NCI-H446 (cell line): ENCODE measurements at regions not wholly inside any gene's neighbourhood (a gene's known extent, or its start where the extent isn't known, plus 50 kb on each side); places are given as distances from the start of the nearest gene placed in this dataset.

Experiments used
- DNase-seq, 2 experiments: peaks; one replicate each; lab custom pipeline; 2025; lab: John Stamatoyannopoulos, UW

DNA sequence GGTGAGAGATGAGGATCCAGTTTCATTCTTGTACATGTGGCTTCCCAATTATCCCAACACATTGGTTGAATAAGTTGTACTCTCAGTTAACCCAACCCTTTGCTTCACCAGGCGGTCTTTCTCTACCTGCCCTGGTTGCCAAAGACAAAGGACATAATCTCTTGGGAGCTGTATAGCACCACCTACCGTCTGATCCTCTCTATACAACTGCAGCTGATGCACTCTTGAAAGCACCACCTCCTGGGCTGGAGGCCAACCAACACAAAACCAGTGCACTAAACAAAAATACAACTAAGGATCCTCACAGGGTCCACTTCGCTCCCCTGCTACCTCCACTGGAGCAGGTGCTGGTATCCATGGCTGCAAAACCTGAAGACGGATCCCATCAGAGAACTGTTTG lies 473.6 kb upstream of the NRXN1 start:
- DNase-seq, result no peak

DNA sequence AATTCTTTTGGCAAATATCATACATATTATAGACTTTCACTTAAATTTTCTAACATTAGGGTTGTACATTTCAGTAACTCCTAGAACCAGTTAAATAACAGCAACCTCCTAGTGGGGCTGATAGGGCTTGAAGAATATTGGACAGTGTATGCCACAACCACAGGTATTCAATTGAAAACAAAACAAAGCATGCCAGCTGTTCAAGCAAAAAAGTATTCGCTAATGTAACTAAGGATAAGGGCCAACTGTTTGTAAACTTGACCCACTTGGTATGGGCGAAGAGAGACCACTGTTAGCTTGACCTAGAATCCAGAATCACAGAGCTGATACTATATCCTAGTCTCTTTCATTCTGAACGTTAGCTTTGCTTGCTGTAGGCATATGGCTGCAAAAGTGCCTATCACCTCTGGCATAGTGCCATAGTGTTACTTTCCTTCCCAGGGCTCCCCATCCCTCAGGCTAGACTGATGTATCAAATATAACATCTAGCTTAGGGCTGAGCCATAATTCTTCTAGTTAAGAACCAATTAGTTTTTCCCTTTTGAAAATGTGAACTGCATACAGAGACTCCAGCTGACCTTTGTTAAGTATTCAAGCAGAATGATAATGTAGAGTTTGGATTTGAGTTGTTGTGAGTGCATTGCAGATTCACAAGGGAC lies 458.8 kb upstream of the NRXN1 start:
- DNase-seq, result peak in 1 of 2 experiments; percentile 34

DNA sequence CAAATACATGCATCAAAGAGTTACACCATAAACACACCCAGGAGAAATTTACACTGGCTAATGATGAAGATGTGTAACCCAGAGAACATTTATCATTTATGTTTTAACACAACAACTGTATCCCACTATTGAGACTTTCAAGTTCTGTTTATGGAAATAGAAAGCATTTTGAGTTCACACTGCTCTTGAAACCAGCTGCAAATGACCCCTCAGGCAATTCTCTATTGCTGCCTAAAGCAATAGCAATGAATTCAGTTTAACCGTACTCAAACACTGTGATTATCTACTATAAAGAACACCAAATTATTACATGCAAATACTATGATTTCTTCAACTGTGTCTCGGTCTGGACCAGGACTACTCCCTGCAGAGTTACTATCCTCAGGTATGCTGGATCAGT lies 452.7 kb upstream of the NRXN1 start:
- DNase-seq, result no peak

DNA sequence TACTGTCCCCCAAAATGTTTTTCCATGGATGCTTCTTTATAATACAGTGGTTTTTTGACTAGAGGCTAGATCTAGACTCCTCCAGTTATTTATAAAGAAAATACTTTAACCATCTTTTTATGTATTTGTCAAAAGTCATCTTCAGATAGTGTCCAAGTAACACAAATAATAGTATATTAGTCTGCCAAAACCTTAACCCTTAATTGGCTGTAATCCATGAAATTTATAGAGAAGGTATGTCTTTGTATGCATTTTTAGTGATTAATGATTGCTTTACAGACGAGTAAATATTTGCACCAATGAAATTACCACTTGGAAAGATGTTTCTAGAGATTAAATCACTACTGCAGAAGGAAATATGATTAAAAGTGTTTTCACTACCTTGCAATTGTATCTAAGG lies 451.8 kb upstream of the NRXN1 start:
- no peak for DNase-seq

DNA sequence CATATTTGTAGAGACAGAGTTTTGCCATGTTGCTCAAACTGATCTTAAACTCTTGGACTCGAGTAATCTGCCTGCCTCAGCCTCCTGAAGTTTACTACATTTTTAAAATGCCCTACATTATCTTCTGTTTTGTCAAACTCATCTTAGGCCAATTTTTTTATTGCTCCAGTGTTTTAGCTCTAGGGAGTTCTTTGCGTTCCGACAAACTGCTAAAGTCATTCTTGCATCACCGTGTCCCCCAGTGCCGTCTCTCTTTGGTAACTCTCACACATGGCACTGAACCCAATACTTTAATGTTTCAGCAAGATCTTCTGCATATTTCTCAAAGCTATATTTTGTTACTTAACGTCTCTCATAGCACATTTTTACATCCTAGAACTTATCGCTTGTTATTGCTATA lies 440.9 kb upstream of the NRXN1 start:
- no peak for DNase-seq

DNA sequence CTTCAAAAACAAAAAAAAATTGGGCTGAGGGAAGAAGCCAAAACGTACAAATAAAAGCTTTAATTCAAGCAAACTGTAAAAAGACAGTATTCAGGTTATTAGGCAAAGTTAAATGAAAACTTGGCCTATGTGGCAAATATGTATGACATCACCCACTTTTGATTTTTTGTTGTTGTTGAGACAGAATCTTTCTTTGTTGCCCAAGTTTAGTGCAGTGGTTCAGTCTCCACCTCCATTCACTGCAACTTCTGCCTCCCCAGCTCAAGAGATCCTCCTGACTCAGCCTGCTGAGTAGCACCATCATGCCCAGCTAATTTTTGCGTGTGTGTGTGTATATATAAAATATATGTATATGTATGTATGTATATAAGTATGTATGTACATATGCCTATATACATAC lies 440.4 kb upstream of the NRXN1 start:
- DNase-seq, result no peak

DNA sequence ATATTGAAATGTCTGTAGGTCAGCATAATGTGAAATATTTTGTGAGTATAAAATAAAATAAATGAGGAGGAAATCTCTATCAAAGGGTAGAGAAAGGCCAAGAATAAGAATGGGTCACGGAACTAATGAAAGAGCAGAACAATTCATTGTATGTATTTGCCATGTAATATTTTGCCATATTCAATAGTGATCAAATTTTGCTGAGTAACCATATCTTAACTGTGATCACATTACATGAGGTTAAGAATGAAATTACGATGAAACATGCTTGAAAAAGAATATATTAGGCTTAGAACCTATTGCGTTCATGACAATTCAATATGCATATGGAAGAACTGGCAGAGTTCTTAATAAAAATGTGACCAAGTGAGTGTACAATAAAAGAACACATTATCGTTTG lies 437.2 kb upstream of the NRXN1 start:
- DNase-seq, result no peak

DNA sequence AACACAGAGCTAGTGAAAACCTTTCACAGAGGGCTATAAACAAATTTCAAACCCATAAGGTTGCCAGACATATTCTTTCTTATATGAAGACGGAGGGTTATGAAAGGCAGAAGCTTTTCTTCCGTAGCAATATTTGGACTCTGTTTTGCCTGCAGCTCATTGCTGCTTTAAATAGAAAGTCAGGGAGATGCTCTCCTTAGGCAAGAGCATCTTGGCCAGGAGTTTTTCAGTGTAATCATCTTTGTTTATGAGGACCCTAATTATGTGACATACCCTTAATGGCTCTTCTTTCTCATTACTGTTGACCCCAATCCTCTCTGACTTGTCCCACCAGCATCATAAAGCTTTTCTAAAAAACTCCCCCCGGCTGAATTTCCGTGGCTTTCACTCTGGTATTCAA lies 433.4 kb upstream of the NRXN1 start:
- DNase-seq, result no peak

DNA sequence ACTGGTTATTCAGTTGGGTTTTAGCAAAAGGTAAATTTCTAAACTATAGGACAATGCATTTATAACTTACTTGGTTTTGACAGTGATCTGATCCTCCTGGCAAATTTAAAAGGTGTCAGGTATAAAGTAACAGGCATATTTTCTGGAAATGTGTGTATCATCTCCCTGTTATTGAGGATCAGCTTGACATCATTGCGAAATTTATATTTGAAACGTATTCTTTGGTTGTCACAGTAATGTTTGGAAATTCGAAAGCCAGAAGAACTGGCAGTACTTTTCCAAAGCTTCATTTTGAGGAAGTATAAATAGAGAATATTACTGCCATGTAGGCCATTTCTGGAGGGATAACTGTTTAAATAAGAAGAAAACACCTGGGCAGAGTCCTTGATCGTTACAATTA lies 422.2 kb upstream of the NRXN1 start:
- no peak for DNase-seq

DNA sequence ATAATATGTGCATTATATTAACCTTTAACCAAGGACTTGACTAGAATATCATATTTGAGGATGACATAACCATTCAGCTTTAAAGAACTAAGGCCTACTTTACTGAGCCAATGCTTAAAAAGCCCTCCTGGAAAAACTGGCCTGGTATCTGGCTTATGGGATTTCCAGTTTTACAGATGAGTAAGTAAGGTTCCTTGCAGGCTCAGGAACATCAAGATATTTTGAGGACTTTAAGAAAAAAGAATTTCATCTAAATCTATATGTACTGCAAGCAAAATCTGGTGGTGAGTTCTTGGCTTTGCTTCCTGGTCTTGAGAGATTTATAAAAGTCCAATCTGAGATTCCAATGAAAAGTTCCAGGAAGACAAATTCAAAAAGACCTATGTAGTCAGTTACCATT lies 417.0 kb upstream of the NRXN1 start:
- no peak for DNase-seq

DNA sequence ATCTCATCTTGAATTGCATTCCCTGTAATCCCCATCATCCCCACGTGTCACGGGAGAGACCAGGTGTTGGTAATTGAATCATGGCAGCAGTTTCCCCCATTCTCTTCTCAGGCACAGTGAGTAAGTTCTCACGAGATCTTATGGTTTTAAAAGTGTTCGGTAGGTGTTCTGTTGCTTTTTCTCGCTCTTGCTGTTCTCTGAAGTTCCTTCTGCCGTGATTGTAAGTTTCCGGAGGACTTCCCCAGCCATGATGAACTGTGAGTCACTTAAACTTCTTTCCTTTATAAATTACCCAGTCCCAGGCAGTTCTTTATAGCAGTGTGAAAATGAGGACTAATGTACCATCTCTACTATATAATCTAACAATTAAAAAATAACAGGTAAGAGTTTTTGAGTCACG lies 409.9 kb upstream of the NRXN1 start:
- DNase-seq, result no peak

DNA sequence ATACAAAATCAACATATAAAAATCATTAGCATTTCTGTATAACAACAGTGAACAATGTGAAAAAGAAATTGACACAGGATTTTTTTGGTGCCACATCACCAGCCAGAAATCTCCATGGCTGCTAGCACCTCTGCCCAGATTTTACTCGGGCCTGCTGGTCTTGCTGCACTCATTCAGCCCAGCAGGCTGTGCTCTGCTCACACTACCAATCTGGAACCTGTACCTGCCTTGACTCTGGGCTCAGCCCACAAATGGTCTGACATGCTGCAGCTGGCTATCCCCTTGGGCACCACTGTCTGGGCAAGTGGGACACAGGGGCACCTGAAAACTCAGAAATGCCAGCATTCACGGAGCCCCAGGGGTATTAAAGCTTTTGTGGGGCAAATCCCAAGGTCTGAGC lies 392.5 kb upstream of the NRXN1 start:
- DNase-seq, result peak; percentile 1 to 2

DNA sequence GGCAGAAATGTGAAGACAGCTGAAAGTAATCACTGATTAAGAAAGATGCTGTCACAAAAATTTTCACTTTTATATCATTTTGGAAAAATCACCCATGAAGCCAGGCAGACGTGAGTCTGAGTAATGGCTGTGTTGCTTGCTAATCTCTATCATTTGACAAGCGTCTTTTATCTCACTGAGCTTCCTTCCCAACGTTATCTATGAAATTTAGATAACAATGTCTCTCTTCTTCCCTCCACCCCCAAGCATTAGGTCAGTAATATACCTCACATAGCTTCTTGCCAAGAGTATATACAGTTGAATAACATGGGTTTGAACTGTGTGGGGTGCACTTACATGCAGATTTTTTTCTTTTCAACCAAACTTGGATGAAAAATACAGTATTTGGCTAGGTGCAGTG lies 388.6 kb upstream of the NRXN1 start:
- DNase-seq, result no peak

DNA sequence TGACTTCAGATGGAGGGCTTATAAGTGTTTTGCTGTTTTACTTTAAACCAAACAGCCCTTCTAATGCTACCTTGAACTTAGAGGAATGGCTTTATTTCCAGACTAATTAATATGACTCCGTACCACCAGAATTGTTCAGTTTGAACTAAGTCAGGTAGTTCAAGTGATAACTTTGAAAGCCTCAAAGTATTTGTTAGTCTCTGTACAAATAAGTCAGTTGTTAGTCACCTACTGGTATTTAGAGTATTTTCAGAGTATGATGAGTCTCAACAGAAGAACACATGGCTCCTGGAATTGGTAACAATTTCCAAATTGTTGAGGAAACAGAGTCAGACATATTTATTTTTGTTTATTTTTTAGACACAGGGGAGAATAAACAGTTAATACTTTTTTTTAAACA lies 381.8 kb upstream of the NRXN1 start:
- DNase-seq, result no peak

DNA sequence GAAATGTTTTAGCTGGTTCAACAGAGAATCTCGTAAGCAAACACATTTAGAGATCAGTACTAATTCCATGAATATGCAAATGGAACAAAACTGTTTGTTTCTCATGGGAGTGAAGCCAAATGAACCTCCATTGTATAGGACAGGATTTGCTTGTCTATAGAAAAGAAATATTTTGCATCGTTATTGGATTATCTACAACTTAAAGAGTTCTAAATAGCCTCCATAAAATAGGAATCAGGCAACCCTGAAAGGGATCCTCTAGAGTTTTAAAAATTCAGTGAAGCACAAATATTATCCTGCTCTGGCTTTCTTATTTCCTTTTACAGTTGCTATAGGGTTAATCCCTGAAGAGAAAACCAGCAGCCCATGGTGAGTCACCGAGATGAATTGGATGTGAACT lies 378.4 kb upstream of the NRXN1 start:
- no peak for DNase-seq

DNA sequence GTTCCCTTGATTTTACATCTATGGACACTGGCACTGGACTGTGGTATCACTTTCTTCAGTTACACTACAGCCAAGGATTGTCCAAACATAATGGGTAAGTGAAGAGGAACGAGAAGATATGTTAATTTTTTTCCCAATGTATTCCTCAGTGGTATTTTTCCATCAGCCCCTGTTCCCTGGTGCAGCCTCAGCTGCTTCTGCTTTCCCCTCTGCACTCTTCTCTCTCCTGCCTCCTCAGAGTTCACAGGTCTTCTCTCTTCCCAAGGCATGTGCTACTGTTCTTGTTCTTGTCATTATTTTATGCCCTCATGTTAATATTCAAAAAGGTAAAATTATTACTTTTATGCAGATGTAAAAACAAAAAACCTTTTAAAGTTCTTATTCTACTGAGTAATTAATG lies 378.0 kb upstream of the NRXN1 start:
- DNase-seq, result no peak

DNA sequence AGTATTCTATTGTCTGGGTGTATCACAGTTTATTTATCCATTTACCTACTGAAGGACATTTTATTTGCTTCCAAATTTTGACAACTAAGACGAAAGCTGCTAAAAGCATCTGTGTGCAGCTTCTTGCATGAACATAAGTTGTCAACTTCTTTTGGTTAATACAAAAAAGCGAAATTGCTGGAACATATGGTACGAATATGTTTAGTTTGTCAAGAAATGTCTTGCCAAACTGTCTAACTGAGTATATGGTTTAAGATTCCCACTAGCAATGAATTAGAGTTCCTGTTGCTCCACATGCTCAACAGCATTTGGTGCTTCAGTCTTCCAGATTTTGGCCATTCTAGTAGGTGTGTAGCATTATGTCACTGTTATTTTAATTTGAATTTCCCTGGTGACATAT lies 372.3 kb upstream of the NRXN1 start:
- DNase-seq, result no peak

DNA sequence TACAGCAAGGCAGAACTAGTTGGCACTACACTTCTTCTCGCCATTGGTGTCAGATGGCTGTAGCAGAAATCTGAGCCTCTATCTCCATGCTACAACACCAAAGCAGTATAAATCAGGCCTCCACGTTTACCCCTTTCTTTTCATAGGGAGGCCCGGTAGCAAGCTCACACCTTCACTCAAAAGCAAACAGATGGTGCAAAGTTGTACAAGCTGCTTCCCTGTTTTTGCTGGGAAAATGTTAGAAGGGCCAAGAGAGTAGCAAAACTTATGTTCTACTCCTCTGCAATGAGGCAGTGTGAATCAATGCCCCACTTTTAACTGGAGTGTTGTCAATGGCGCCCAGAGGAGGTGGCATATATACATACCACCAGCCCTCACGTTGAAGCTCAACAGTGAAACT lies 369.6 kb upstream of the NRXN1 start:
- peak in 1 of 2 experiments; percentile 6 for DNase-seq

DNA sequence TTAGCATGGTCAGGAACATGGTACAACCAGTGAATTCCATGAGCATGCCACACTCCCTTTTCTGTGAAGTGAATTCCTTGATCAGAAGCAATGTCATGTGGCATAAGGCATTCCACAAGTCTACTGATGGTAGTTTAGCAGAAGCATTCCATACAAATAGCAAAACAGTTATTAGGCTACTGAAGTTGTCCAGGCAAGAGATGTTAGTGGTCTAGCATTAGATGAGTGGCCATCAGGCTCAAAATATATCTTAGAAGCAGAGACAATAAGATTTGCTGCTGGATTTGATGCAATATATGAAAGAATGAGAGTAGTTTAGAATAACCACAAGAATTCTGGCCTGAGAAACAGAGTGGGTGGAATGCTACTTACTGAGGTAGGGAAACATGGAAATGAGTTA lies 355.3 kb upstream of the NRXN1 start:
- DNase-seq, result no peak

DNA sequence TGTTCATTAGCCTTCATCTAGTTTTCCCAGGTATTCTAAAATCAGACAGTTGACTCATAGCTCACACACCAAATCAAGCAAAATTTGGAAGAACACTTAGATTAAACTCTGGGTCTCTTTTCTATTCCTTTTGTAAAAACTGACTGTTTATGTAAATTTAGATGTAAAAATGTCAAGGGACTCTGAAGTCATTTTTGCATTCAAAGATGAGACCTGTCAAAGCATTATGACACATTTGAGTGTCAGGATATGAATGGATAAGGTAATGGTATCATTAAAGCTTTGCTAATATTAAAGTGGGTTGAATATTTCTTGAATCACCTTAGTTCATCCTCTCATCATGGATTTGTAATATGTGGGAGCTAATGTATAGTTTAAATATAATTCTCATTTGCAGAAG lies 348.1 kb upstream of the NRXN1 start:
- DNase-seq, result no peak

DNA sequence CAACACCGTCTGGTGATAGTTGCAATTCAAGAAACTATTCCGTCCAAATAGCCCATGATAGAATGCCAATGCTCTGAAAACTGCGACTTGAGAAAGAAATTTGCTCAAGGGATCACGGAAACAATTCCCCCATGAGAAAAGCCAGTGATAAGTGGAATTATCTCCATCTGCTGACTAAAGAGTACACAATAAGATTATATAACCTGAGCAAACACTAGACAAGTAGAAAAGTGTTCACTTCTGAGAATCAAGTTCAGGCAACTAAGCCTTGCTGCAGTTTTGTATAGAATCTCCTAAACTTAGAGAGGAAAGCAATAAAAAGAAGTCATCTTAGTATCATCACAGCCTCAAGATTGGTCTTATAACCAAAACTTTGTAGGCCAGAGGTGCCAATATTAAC lies 336.3 kb upstream of the NRXN1 start:
- no peak for DNase-seq

DNA sequence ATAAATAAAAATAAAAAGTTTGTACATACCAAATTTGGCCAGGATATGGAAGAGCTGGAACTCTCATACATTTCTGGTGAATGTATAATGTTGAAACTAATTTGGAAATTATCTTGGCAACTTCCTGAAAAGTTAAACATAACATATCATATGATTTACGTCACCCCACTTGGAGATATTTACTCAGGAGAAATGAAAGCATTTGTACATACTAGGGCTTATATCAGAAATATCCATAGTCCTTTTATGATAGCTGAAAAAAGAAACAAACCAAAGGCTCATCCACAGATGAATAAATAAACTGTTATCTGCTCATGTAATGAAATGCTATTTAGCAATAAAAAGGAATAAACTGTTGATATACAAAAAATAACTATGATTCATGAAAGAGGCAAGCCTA lies 318.2 kb upstream of the NRXN1 start:
- no peak for DNase-seq

DNA sequence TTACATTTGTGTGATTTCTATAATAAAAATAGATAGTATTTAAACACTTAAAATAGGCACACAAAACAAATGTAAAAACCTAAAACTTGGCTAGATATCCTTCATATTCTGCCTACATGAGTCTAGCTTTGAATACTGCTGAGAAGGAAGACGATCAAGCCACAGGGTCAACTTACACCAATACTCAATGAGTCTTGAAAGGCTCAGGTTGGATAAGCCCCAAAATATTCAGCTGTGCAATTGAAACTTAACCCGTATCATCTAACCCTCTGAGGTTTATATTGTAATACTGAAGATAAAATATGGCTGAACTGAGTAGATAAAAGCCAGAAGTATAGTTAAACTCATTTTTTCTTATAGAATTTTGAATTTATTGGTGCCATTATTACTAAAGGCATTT lies 313.0 kb upstream of the NRXN1 start:
- no peak for DNase-seq

DNA sequence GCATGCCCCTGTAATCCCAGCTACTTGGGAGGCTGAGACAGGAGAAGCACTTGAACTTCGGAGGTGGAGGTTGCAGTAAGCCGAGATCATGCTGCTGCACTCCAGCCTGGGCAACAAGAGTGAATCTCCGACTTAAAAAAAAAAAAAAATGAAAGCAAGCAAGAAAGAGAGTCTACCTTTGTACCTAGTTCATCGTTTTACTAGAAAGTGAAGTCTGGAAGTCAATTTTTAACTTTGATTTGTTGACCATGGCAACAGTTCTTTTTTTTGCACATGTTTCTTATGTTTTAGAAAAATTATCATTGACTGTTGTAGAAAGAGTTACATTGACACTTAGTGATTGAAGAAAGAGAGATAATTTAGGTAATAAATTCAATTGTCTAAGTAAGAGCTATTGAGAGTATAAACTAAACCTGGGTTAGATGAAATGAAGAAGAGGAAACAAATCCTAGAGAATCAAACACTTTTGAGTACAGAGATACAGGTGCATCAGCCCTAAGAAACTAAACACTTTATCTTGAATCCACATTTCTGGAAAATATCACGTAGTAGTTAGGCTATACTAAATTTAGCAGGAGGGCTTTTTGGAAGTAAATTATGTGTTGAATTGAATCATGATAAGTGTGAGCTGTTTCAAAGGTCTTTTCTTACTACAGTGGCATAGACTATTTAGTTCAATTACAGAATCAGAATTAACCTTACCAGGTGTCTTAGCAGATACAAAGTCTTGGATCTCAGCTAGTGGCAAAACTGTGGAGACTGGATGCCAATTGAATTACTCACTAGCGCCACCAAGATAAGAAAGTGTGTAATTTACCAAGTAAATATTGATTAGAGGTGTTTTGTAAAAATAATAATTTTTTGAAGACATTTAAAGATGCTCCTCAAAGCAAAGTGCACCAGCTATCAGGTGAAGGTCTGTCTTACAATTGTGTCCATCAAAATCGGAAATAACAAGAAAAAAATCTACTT lies 303.4 kb upstream of the NRXN1 start:
- DNase-seq, result no peak
